VCaP (cell line): ENCODE measurements at regions not wholly inside any gene's neighbourhood (a gene's known extent, or its start where the extent isn't known, plus 50 kb on each side); places are given as distances from the start of the nearest gene placed in this dataset.

Source experiments
- H3K27ac ChIP-seq: fragments of 450-650 bp; 2 replicates; pipeline ENCODE4 v1.5.1; 2017
- CTCF ChIP-seq: fragments of 450-650 bp; conservative IDR thresholded peaks from 2 replicates; pipeline ENCODE4 v1.5.1; 2017; ENCODE audit warnings: mild to moderate bottlenecking, moderate library complexity

- no peak for TF ChIP-seq CTCF
- no peak overlapping the region for H3K27ac ChIP-seq
Observed at GRCh38 chr14:38877744-38878388, 225.2 kb downstream of the SEC23A start.

GRCh38 chr14:38874721-38875120 lies 228.3 kb downstream of the SEC23A start:
- no peak overlapping the region for H3K27ac ChIP-seq
- no peak for TF ChIP-seq CTCF

GRCh38 chr14:38873941-38874612 lies 229.0 kb downstream of the SEC23A start:
- H3K27ac ChIP-seq, result no peak overlapping the region

GRCh38 chr14:38870296-38870836 lies 232.7 kb downstream of the SEC23A start:
- no peak for TF ChIP-seq CTCF
- H3K27ac ChIP-seq, result peak overlapping the region; percentile 94

More at GRCh38 chr14:38873941-38874612, 229.0 kb downstream of the SEC23A start:
- TF ChIP-seq CTCF, result no peak

- no peak for TF ChIP-seq CTCF
- H3K27ac ChIP-seq, result peak overlapping the region; percentile 94
Observed at GRCh38 chr14:38868399-38869290, 234.4 kb downstream of the SEC23A start.

- peak; percentile 88 for TF ChIP-seq CTCF
- peak overlapping the region; percentile 94 for H3K27ac ChIP-seq
Observed at GRCh38 chr14:38867561-38868150, 235.4 kb downstream of the SEC23A start.
